ENCODE measurements at regions not wholly inside any gene's neighbourhood (a gene's known extent, or its start where the extent isn't known, plus 50 kb on each side); places are given as distances from the start of the nearest gene placed in this dataset.

DNA sequence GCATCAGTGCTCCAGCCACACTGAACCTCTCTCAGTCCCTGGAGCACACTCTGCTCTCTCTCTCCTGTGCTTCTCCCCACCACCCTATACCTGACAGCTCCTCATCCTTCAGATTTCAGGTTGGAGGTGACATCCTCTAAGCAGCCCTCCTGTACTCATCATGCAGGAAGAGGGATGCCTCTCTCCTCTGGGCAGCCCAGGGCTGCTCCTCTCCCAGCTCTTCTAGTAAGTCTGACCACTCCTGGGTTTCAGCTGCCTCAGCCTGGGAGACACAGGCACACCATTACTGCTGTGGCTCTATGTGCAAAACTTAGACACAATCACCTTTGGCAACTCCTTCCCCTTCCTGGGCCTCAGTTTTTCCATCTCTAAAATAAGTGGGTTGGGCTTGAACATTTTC, 232.4 kb upstream of the BRINP1 start:
- DNase-seq (ENCODE audit: low spot score): no peak
- no peak overlapping the region for H3K9ac ChIP-seq (ENCODE audit: low read depth in 1 of 2, low read length in 2 of 2)
- H3K27me3 ChIP-seq (ENCODE audit: control insufficient read depth in 4 of 4, insufficient read depth in 4 of 4, low read length in 3 of 4): no peaks in the 10 kb centered on the region
- no peak overlapping the region for H3K27ac ChIP-seq (ENCODE audit: low read depth in 1 of 2, low read length in 2 of 2)
- H3K4me3 ChIP-seq (ENCODE audit: low read depth in 1 of 3, low read length in 3 of 3): no peak overlapping the region
- no peaks in the 10 kb centered on the region for H3K4me1 ChIP-seq (ENCODE audit: control insufficient read depth in 4 of 4, insufficient read depth in 4 of 4, low read length in 3 of 4)
- no peaks in the 10 kb centered on the region for H3K36me3 ChIP-seq (ENCODE audit: control insufficient read depth in 4 of 4, insufficient read depth in 3 of 4, low read depth in 1 of 4, low read length in 3 of 4)
- TF ChIP-seq GABPA (IDR thresholded peaks at IDR 0.05 in 1 of 2, conservative IDR thresholded peaks at IDR 0.05 in 1 of 2): no peak
- TF ChIP-seq, protein P1, sequence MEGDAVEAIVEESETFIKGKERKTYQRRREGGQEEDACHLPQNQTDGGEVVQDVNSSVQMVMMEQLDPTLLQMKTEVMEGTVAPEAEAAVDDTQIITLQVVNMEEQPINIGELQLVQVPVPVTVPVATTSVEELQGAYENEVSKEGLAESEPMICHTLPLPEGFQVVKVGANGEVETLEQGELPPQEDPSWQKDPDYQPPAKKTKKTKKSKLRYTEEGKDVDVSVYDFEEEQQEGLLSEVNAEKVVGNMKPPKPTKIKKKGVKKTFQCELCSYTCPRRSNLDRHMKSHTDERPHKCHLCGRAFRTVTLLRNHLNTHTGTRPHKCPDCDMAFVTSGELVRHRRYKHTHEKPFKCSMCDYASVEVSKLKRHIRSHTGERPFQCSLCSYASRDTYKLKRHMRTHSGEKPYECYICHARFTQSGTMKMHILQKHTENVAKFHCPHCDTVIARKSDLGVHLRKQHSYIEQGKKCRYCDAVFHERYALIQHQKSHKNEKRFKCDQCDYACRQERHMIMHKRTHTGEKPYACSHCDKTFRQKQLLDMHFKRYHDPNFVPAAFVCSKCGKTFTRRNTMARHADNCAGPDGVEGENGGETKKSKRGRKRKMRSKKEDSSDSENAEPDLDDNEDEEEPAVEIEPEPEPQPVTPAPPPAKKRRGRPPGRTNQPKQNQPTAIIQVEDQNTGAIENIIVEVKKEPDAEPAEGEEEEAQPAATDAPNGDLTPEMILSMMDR (IDR thresholded peaks at IDR 0.05; ENCODE audit: low read depth, low read length, missing input control): no peak
- no peak for TF ChIP-seq SP1 (IDR thresholded peaks at IDR 0.05)
- no peak for TF ChIP-seq HNF4A (conservative IDR thresholded peaks at IDR 0.05)
- TF ChIP-seq RXRA (IDR thresholded peaks at IDR 0.05): no peak
- no peak for TF ChIP-seq NR2F2 (IDR thresholded peaks at IDR 0.05)
- no peak for TF ChIP-seq YY1 (IDR thresholded peaks at IDR 0.05)
- TF ChIP-seq HNF4G (IDR thresholded peaks at IDR 0.05): no peak
- TF ChIP-seq JUND (IDR thresholded peaks at IDR 0.05): no peak
- TF ChIP-seq, protein P2, sequence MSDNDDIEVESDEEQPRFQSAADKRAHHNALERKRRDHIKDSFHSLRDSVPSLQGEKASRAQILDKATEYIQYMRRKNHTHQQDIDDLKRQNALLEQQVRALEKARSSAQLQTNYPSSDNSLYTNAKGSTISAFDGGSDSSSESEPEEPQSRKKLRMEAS (IDR thresholded peaks at IDR 0.05): no peak
- TF ChIP-seq FOXA2 (IDR thresholded peaks at IDR 0.05): no peak
- TF ChIP-seq, protein P3, sequence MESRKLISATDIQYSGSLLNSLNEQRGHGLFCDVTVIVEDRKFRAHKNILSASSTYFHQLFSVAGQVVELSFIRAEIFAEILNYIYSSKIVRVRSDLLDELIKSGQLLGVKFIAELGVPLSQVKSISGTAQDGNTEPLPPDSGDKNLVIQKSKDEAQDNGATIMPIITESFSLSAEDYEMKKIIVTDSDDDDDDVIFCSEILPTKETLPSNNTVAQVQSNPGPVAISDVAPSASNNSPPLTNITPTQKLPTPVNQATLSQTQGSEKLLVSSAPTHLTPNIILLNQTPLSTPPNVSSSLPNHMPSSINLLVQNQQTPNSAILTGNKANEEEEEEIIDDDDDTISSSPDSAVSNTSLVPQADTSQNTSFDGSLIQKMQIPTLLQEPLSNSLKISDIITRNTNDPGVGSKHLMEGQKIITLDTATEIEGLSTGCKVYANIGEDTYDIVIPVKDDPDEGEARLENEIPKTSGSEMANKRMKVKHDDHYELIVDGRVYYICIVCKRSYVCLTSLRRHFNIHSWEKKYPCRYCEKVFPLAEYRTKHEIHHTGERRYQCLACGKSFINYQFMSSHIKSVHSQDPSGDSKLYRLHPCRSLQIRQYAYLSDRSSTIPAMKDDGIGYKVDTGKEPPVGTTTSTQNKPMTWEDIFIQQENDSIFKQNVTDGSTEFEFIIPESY (IDR thresholded peaks at IDR 0.05): no peak
- TF ChIP-seq RAD21 (IDR thresholded peaks at IDR 0.05): no peak
- TF ChIP-seq TAF1 (conservative IDR thresholded peaks at IDR 0.05): no peak
- TF ChIP-seq, protein P4, sequence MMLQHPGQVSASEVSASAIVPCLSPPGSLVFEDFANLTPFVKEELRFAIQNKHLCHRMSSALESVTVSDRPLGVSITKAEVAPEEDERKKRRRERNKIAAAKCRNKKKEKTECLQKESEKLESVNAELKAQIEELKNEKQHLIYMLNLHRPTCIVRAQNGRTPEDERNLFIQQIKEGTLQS (IDR thresholded peaks at IDR 0.05): no peak
- TF ChIP-seq, protein P5, sequence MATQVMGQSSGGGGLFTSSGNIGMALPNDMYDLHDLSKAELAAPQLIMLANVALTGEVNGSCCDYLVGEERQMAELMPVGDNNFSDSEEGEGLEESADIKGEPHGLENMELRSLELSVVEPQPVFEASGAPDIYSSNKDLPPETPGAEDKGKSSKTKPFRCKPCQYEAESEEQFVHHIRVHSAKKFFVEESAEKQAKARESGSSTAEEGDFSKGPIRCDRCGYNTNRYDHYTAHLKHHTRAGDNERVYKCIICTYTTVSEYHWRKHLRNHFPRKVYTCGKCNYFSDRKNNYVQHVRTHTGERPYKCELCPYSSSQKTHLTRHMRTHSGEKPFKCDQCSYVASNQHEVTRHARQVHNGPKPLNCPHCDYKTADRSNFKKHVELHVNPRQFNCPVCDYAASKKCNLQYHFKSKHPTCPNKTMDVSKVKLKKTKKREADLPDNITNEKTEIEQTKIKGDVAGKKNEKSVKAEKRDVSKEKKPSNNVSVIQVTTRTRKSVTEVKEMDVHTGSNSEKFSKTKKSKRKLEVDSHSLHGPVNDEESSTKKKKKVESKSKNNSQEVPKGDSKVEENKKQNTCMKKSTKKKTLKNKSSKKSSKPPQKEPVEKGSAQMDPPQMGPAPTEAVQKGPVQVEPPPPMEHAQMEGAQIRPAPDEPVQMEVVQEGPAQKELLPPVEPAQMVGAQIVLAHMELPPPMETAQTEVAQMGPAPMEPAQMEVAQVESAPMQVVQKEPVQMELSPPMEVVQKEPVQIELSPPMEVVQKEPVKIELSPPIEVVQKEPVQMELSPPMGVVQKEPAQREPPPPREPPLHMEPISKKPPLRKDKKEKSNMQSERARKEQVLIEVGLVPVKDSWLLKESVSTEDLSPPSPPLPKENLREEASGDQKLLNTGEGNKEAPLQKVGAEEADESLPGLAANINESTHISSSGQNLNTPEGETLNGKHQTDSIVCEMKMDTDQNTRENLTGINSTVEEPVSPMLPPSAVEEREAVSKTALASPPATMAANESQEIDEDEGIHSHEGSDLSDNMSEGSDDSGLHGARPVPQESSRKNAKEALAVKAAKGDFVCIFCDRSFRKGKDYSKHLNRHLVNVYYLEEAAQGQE (IDR thresholded peaks at IDR 0.05): no peak
- no peak for TF ChIP-seq FOXA1 (IDR thresholded peaks at IDR 0.05)
- TF ChIP-seq EGR1 (IDR thresholded peaks at IDR 0.05; ENCODE audit: low read depth in 2 of 2): no peak
- H3K9me3 ChIP-seq (ENCODE audit: control insufficient read depth in 4 of 4, low read length in 3 of 4): no peaks in the 10 kb centered on the region

All from liver (tissue), 7 donors.